AG09319 (cell line): ENCODE measurements at regions not wholly inside any gene's neighbourhood (a gene's known extent, or its start where the extent isn't known, plus 50 kb on each side); places are given as distances from the start of the nearest gene placed in this dataset.

Experiments
- DNase-seq: peaks from one replicate; pipeline ENCODE4 v3.0.0-alpha.2; 2010; ENCODE audit warnings: low read depth; ENCODE audit errors: extremely low read depth
- CTCF ChIP-seq: IDR thresholded peaks from 2 replicates; pipeline ENCODE4 v1.5.1; 2011; ENCODE audit warnings: low read depth, mild to moderate bottlenecking, inconsistent platforms, low read length, moderate library complexity

GRCh38 chr16:51497541-51498211 is 346.6 kb upstream of the SALL1 start:
- DNase-seq, result no peak
- TF ChIP-seq CTCF, result no peak

GRCh38 chr16:51490866-51491265 is 339.8 kb upstream of the SALL1 start:
- no peak for DNase-seq
- no peak for TF ChIP-seq CTCF

- DNase-seq, result no peak
- no peak for TF ChIP-seq CTCF
Measured at GRCh38 chr16:51487880-51488279, 336.8 kb upstream of the SALL1 start.

- TF ChIP-seq CTCF, result no peak
- DNase-seq, result no peak
Measured at GRCh38 chr16:51474414-51475091, 323.5 kb upstream of the SALL1 start.

- DNase-seq, result no peak
- no peak for TF ChIP-seq CTCF
Measured at GRCh38 chr16:51473091-51473490, 322.0 kb upstream of the SALL1 start.

GRCh38 chr16:51470492-51470891 is 319.4 kb upstream of the SALL1 start:
- no peak for DNase-seq
- TF ChIP-seq CTCF, result no peak

- no peak for TF ChIP-seq CTCF
- no peak for DNase-seq
Measured at GRCh38 chr16:51464996-51465395, 313.9 kb upstream of the SALL1 start.
